ENCODE measurements at regions not wholly inside any gene's neighbourhood (a gene's known extent, or its start where the extent isn't known, plus 50 kb on each side); places are given as distances from the start of the nearest gene placed in this dataset.

- TF ChIP-seq, protein P1, sequence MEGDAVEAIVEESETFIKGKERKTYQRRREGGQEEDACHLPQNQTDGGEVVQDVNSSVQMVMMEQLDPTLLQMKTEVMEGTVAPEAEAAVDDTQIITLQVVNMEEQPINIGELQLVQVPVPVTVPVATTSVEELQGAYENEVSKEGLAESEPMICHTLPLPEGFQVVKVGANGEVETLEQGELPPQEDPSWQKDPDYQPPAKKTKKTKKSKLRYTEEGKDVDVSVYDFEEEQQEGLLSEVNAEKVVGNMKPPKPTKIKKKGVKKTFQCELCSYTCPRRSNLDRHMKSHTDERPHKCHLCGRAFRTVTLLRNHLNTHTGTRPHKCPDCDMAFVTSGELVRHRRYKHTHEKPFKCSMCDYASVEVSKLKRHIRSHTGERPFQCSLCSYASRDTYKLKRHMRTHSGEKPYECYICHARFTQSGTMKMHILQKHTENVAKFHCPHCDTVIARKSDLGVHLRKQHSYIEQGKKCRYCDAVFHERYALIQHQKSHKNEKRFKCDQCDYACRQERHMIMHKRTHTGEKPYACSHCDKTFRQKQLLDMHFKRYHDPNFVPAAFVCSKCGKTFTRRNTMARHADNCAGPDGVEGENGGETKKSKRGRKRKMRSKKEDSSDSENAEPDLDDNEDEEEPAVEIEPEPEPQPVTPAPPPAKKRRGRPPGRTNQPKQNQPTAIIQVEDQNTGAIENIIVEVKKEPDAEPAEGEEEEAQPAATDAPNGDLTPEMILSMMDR (IDR thresholded peaks at IDR 0.05 in 2 of 3, conservative IDR thresholded peaks at IDR 0.05 in 1 of 3; ENCODE audit: control insufficient read depth in 2 of 3, extremely low read depth in 1 of 3, insufficient read depth in 1 of 3, low read depth in 3 of 3, low read length in 3 of 3): no peak
- TF ChIP-seq POLR2A (IDR thresholded peaks at IDR 0.05; ENCODE audit: low read depth, low read length) (no peak), SIN3A (IDR thresholded peaks at IDR 0.05; ENCODE audit: low read depth, low read length) (no peak), CREM (IDR thresholded peaks at IDR 0.05; ENCODE audit: low read depth) (no peak), BHLHE40 (IDR thresholded peaks at IDR 0.05; ENCODE audit: borderline replicate concordance in 1 of 2, low read depth in 2 of 2, low read length in 1 of 2) (no peak), ZNF687 (IDR thresholded peaks at IDR 0.05) (no peak), ZBTB40 (IDR thresholded peaks at IDR 0.05; ENCODE audit: borderline replicate concordance) (no peak), EP300 (IDR thresholded peaks at IDR 0.05; ENCODE audit: borderline replicate concordance in 1 of 2, control insufficient read depth in 1 of 2, low read depth in 2 of 2, low read length in 2 of 2) (no peak)
- TF ChIP-seq, protein P2, sequence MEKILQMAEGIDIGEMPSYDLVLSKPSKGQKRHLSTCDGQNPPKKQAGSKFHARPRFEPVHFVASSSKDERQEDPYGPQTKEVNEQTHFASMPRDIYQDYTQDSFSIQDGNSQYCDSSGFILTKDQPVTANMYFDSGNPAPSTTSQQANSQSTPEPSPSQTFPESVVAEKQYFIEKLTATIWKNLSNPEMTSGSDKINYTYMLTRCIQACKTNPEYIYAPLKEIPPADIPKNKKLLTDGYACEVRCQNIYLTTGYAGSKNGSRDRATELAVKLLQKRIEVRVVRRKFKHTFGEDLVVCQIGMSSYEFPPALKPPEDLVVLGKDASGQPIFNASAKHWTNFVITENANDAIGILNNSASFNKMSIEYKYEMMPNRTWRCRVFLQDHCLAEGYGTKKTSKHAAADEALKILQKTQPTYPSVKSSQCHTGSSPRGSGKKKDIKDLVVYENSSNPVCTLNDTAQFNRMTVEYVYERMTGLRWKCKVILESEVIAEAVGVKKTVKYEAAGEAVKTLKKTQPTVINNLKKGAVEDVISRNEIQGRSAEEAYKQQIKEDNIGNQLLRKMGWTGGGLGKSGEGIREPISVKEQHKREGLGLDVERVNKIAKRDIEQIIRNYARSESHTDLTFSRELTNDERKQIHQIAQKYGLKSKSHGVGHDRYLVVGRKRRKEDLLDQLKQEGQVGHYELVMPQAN (conservative IDR thresholded peaks at IDR 0.05): no peak
Observed at GRCh38 chr6:19417713-19418112, 419.5 kb upstream of the ID4 start.

Measured in GM12878 (cell line).